ACHN (cell line): ENCODE measurements at regions not wholly inside any gene's neighbourhood (a gene's known extent, or its start where the extent isn't known, plus 50 kb on each side); places are given as distances from the start of the nearest gene placed in this dataset.

ENCODE experiments used
- DNase-seq: peaks from one replicate; pipeline ENCODE4 v3.0.0-alpha.2; 2015
- in situ Hi-C: cut with HindIII; loops from 2 replicates; pipeline ENCODE4 v1.10.0; 2017; ENCODE audit warnings: low sequenced_read_pairs, low pct_ligation_motif_present, low pct_unique_long_range_greater_than_20kb

DNA sequence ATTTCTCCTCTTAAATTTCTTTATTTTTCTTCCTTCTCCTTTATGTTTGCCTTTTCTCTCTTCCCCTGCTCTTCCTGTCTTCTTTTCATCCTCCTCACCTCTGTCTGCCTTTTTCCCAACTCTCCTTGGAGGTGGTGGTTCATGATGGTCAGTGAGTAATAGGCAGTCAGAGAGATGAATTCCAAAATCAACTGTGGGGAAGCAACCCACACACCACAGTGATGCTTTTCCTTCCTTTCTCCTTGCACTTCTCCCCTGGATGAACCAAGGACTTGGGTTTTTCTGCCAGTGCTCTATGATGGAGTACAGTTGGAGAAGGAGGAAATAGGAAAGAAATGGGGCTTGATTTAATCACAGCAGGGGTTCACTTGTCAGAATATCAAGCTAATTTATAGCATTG, 153.8 kb downstream of the DCK start:
- DNase-seq, result no peak
- in situ Hi-C loops, result no loop called here

GRCh38 chr4:71148545-71148944, 155.1 kb downstream of the DCK start:
- in situ Hi-C loops, result no loop called here

GRCh38 chr4:71151054-71151453, 157.6 kb downstream of the DCK start:
- in situ Hi-C loops, result no loop called here
- no peak for DNase-seq

More at GRCh38 chr4:71148545-71148944, 155.1 kb downstream of the DCK start:
- DNase-seq, result no peak

DNA sequence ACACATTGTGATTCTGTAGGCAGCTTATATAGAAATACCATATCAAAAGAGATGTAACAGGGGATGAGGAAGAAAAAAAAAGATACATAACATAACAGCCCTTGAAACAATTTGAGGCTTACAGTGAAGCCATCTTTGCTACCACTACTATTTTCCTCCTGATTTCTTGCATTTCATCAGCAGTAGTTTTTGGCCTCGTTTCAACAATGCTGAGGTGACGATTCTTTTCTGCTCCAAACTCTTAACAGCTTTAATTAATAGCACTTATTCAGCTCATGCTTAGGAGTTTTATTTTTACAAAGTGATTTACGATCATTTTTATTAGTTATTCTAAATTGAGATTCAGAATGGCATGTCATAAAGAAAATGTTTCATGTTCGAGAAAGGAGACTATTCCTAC, 163.2 kb downstream of the DCK start:
- in situ Hi-C loops, result no loop called here
- DNase-seq, result no peak

GRCh38 chr4:71162386-71162785, 168.9 kb downstream of the DCK start:
- in situ Hi-C loops, result no loop called here
- no peak for DNase-seq

- in situ Hi-C loops, result no loop called here
Observed at GRCh38 chr4:71163317-71163716, 169.9 kb downstream of the DCK start.

DNA sequence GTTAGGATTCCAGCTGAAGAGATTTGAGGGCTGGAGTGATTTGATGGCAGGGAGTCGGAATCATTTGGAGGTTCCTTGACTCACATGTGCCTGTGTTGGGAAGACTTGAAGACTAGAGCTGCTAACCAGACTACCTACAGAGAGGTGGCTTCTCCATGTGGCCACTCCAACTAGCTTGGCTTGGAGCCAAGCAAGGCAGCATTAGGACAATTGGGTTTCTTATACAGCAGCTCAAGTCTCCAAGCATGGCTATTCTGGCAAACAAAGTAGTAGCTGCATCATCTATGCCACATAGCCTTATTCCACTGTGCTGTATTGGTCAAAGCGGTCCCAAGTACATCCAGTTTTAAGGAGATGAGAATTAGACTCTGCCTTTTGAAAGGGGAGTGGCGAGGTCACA, 171.7 kb upstream of the SLC4A4 start:
- no peak for DNase-seq
- in situ Hi-C loops, result no loop called here

More at GRCh38 chr4:71163317-71163716, 169.9 kb downstream of the DCK start:
- no peak for DNase-seq

DNA sequence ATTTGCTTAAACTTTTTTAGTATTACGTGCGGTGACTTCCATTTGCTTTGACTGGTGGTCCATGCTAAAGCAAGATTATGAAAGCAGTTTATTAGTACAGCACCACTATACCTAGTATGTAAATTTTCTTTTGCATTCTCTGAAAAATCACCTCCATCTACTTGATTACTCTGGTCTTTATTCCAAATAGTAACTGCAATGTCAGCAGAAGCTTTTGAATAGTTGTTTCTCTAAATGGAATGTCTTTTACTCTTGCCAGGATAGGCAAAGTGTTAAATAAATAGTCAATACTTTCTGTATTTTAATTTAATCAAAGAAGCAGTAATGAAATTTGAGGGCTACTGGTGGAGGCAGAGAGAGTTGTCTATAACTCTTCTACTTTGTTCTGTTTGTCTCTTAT, 167.2 kb upstream of the SLC4A4 start:
- in situ Hi-C loops, result no loop called here
- no peak for DNase-seq

- DNase-seq, result no peak
- in situ Hi-C loops, result no loop called here
Observed at GRCh38 chr4:71181332-71181731, 157.5 kb upstream of the SLC4A4 start.

GRCh38 chr4:71184195-71184781, 154.5 kb upstream of the SLC4A4 start:
- in situ Hi-C loops, result no loop called here
- peak; percentile 69 for DNase-seq

GRCh38 chr4:71185037-71185436, 153.8 kb upstream of the SLC4A4 start:
- no peak for DNase-seq
- in situ Hi-C loops, result no loop called here

DNA sequence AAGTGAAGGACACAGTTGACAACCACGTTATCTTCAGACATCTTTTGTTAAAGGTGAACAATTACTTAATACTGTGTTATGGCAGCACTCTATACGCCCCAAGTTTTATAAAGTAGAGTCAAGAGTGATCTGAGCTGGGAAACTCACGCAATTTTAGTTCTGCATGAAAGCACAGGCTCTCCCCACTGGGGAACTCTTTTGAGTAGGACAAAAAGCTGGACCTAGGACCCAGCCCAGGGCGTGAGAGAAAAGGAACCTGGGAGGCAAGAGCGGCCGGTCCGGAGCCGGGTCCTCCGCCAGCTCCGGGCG, 152.6 kb upstream of the SLC4A4 start:
- in situ Hi-C loops, result no loop called here
- no peak for DNase-seq

GRCh38 chr4:71186566-71187403, 152.0 kb upstream of the SLC4A4 start:
- in situ Hi-C loops, result no loop called here
- peak; percentile 80 for DNase-seq

DNA sequence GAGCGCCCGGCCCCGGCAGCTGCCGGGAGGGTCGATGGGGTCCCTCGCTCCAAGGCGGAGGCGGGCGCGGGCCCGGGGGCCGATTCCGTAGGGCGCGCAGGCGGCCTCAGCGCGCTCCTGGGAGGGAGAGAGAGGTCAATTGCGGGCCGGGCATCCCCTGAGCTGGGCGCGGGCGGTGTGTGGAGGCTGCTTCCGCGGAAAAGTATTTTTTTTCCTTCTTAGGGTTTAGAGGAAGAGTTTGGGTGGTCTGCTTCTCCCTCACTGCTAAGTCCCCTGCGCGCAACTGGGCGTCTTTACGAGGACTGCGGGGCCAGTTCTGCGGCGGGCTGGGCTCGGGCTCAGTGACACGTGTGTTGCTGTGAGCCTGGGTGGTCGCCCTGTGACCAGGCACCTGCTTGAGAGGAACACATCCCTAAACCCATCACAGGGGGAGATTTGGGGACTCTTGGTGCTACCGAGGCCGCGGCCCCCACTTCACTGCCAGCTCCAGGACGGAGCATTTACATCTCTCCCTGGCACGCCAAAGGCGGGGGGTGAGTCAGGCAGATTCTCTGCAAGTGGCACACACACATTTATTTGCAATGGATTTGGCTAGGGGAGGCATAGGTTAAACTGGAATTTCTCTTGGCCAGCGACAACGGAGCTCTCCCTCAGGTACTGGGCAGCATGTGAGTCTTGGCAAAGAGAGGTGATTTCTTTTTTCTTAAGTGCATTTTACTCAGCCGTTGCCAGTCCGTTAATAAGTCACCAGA, 151.2 kb upstream of the SLC4A4 start:
- in situ Hi-C loops, result no loop called here
- peak; percentile 87 for DNase-seq

DNA sequence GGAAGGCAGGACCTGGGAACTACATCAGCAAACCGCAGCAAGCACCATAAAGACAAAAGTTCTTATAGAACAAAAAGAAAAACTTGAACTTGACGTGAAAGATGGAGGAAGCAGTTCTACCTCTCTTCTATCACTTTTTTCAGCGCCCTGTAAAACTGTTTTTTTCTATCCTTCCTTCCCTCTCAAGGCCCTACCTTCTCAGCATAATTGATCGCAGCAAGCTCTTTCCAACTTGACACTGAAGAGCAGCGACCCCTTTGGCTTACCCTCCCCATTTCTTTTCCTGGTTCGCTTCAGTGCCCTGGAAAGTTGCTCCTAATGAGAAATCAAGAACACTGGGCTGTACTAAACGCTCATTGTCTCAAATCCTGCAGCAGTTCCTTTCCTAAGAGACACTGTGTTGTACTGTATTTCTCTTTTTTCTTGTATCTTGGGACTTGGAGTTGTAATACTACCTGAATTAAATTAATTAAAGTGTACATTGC, 150.6 kb upstream of the SLC4A4 start:
- no peak for DNase-seq
- in situ Hi-C loops, result no loop called here

DNA sequence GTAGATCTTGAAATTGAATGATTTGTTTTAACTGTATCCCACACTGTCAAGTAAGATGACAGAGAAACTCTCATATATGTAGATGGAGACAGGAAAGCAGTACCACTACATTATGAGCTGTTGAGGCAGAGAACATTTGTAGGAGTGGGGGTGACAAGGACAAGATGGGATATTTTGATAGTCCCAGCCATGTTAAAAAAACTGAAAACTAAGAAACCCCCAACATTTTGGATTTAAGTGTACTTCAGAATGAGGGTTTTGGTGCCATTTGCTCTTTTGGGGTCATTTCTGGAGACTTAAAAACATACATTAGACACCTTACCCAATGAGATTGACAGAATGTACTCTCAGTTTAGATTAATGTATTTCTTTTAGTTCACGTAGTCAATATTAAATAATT, 149.9 kb upstream of the SLC4A4 start:
- no peak for DNase-seq
- in situ Hi-C loops, result no loop called here

- in situ Hi-C loops, result no loop called here
- DNase-seq, result peak; percentile 63
Observed at GRCh38 chr4:71189471-71189870, 149.3 kb upstream of the SLC4A4 start.

DNA sequence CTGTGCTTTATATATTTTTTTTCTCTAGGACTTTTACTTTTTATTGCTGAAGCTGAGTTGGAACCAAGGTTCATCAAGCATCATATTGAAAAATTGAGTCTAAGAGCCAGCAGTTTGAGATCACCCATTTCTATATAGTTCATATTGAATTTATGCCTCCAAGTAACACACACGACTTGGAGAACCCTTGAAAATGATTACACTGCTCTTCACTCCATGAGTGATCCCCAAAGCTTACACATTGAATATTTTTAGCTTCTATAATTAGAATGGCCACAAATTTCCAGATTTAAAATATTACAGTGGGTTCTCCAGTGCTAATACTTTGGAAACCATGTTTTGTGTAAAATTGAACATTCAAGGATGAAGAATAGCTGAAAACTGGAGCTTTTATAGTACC, 144.4 kb upstream of the SLC4A4 start:
- no peak for DNase-seq
- in situ Hi-C loops, result no loop called here

DNA sequence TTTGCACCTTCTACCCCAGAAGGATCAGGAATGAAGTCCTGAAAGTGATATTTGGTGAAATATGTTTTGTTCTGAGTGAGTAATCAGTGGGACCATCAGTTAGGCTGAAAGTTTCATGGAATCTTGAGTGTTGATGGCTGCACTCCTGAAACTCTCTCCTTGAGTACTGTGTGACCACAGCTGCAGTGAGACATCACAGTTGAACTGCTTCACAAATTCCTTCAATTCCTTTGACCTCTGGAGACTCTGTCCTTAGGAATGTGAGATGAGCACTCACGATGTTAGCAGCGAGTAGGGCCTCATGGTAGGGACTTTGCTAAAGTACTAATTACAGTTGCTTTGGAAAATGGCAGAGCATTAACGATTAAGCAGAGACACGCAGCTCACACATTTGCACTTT, 142.9 kb upstream of the SLC4A4 start:
- peak; percentile 80 for DNase-seq
- in situ Hi-C loops, result no loop called here

DNA sequence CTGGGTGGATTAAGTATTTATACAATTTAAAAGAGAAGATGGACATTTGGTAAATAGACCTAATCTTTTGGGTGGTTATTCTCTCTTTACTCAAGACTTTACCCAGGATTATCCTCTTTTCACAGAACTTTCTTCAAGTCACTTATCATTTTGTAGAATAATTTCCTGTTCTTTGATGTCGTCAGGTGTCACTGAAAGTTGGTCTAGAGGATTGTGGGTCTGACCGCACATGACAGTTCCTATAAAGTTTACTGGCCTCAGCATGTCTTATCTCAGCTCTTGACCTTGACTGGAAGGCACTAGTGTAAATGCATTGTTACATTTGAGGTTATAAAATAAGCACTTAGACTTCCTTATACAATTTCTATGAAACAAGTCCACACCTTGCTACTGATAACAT, 139.9 kb upstream of the SLC4A4 start:
- in situ Hi-C loops, result no loop called here
- no peak for DNase-seq
